BE2C (cell line): ENCODE measurements at regions not wholly inside any gene's neighbourhood (a gene's known extent, or its start where the extent isn't known, plus 50 kb on each side); places are given as distances from the start of the nearest gene placed in this dataset.

Source experiments
- DNase-seq: peaks from one replicate; pipeline ENCODE4 v3.0.0-alpha.2; 2020
- H3K27me3 ChIP-seq: fragments of 250-450 bp; sonication (Bioruptor Pico); 2 replicates; pipeline ENCODE4 v1.5.1; 2020; ENCODE audit warnings: mild to moderate bottlenecking
- H3K36me3 ChIP-seq: fragments of 250-450 bp; sonication (Bioruptor Pico); 2 replicates; pipeline ENCODE4 v1.5.1; 2020; ENCODE audit warnings: mild to moderate bottlenecking
- H3K4me1 ChIP-seq: fragments of 250-450 bp; sonication (Bioruptor Pico); 2 replicates; pipeline ENCODE4 v1.5.1; 2020
- H3K4me3 ChIP-seq: 2 replicates; pipeline ENCODE4 v1.5.1; 2011; ENCODE audit warnings: low read depth, low read length
- H3K9me3 ChIP-seq: fragments of 250-450 bp; sonication (Bioruptor Pico); 2 replicates; pipeline ENCODE4 v1.5.1; 2020
- TF ChIP-seq, protein P1 (sequence below): IDR thresholded peaks from 2 replicates; pipeline ENCODE4 v1.5.1; 2012; ENCODE audit warnings: mild to moderate bottlenecking, low read depth, low read length

- no peak for DNase-seq
- no peaks in the 10 kb centered on the region for H3K9me3 ChIP-seq
- TF ChIP-seq, protein P1, sequence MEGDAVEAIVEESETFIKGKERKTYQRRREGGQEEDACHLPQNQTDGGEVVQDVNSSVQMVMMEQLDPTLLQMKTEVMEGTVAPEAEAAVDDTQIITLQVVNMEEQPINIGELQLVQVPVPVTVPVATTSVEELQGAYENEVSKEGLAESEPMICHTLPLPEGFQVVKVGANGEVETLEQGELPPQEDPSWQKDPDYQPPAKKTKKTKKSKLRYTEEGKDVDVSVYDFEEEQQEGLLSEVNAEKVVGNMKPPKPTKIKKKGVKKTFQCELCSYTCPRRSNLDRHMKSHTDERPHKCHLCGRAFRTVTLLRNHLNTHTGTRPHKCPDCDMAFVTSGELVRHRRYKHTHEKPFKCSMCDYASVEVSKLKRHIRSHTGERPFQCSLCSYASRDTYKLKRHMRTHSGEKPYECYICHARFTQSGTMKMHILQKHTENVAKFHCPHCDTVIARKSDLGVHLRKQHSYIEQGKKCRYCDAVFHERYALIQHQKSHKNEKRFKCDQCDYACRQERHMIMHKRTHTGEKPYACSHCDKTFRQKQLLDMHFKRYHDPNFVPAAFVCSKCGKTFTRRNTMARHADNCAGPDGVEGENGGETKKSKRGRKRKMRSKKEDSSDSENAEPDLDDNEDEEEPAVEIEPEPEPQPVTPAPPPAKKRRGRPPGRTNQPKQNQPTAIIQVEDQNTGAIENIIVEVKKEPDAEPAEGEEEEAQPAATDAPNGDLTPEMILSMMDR, result no peak
Observed at GRCh38 chr18:73787316-73787715, 360.3 kb downstream of the FBXO15 start.

DNA sequence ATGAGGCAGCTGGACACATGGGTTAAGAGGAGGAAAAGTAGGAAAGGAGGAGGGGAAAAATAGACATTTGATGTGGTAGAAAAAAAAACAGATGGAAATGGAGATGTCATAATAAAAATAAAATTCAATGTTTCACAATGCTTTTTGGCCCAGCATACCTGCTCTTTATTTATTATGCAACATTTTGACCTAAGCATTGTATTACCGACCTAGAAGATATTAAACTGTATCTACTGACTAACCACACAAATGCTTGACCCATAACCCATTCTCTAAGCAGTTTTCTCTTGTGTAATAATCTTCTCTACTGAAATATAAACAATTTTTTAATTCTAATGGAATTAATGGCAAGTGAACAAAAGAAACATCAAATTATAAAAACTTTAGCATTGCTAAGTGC, 362.3 kb downstream of the FBXO15 start:
- Histone ChIP-seq H3K27me3 (no peaks in the 10 kb centered on the region), H3K4me1 (no peaks in the 10 kb centered on the region), H3K4me3 (no peak overlapping the region), H3K36me3 (no peaks in the 10 kb centered on the region), H3K9me3 (no peaks in the 10 kb centered on the region)
- no peak for DNase-seq
- TF ChIP-seq, protein P1, result no peak

More at GRCh38 chr18:73787316-73787715, 360.3 kb downstream of the FBXO15 start:
- no peak overlapping the region for H3K4me3 ChIP-seq
- no peaks in the 10 kb centered on the region for H3K27me3 ChIP-seq
- no peaks in the 10 kb centered on the region for H3K36me3 ChIP-seq
- no peaks in the 10 kb centered on the region for H3K4me1 ChIP-seq

DNA sequence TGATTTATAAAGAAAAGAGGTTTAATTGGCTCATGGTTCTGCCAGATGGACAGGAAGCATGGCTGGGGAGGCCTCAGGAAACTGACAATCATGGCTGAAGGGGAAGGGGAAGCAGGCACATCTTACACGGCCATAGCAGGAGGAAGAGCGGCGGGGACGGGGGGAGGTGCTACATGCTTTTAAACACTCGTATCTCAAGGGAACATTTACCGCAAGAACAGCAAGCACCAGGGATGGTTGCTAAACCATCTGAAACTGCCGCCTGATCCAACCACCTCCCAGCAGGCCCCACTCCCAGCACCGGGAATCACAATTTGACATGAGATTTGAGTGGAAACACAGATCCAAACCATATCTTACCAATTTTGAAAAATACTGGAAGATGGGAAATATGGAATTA, 362.8 kb downstream of the FBXO15 start:
- Histone ChIP-seq H3K36me3 (no peaks in the 10 kb centered on the region), H3K4me3 (no peak overlapping the region), H3K4me1 (no peaks in the 10 kb centered on the region), H3K9me3 (no peaks in the 10 kb centered on the region), H3K27me3 (no peaks in the 10 kb centered on the region)
- TF ChIP-seq, protein P1, result no peak
- DNase-seq, result no peak

GRCh38 chr18:73782405-73782804, 365.2 kb downstream of the FBXO15 start:
- H3K4me3 ChIP-seq, result no peak overlapping the region
- DNase-seq, result no peak
- H3K9me3 ChIP-seq, result no peaks in the 10 kb centered on the region
- H3K4me1 ChIP-seq, result no peaks in the 10 kb centered on the region
- no peaks in the 10 kb centered on the region for H3K36me3 ChIP-seq
- no peaks in the 10 kb centered on the region for H3K27me3 ChIP-seq
- TF ChIP-seq, protein P1, result no peak

- no peaks in the 10 kb centered on the region for H3K27me3 ChIP-seq
- no peak for DNase-seq
- H3K9me3 ChIP-seq, result no peaks in the 10 kb centered on the region
- H3K4me3 ChIP-seq, result no peak overlapping the region
- TF ChIP-seq, protein P1, result no peak
- no peaks in the 10 kb centered on the region for H3K4me1 ChIP-seq
- H3K36me3 ChIP-seq, result no peaks in the 10 kb centered on the region
Observed at GRCh38 chr18:73780218-73780617, 367.4 kb downstream of the FBXO15 start.

GRCh38 chr18:73778032-73778359, 369.6 kb downstream of the FBXO15 start:
- Histone ChIP-seq H3K9me3 (no peaks in the 10 kb centered on the region), H3K4me1 (no peaks in the 10 kb centered on the region), H3K27me3 (0 out of 2 replicates have a peak, but pooled peaks cover 3% of the 10 kb centered on the region), H3K4me3 (no peak overlapping the region), H3K36me3 (no peaks in the 10 kb centered on the region)
- no peak for DNase-seq
- TF ChIP-seq, protein P1, result no peak
